Left ventricle myocardium inferior (tissue), 1 donor: ENCODE measurements at regions not wholly inside any gene's neighbourhood (a gene's known extent, or its start where the extent isn't known, plus 50 kb on each side); places are given as distances from the start of the nearest gene placed in this dataset.

Source experiments
- DNase-seq: peaks from one replicate; pipeline ENCODE4 v3.0.0-alpha.2; 2020
- H3K27ac ChIP-seq: fragments of 200-600 bp; replicated peaks from 2 replicates; pipeline ENCODE4 v1.8.0; 2021
- H3K27me3 ChIP-seq: fragments of 200-600 bp; 2 replicates; pipeline ENCODE4 v1.8.0; 2021; ENCODE audit warnings: low read depth
- H3K36me3 ChIP-seq: fragments of 200-600 bp; 2 replicates; pipeline ENCODE4 v1.8.0; 2021
- H3K4me1 ChIP-seq: fragments of 200-600 bp; 2 replicates; pipeline ENCODE4 v1.8.0; 2021
- H3K4me3 ChIP-seq: fragments of 200-600 bp; 2 replicates; pipeline ENCODE4 v1.8.0; 2021; ENCODE audit warnings: mild to moderate bottlenecking, moderate library complexity
- H3K9me3 ChIP-seq: fragments of 200-600 bp; replicated peaks from 2 replicates; pipeline ENCODE4 v1.8.0; 2021
- CTCF ChIP-seq: fragments of 200-600 bp; IDR thresholded peaks from 2 replicates; pipeline ENCODE4 v1.8.0; 2021; ENCODE audit warnings: antibody characterized with exemption, mild to moderate bottlenecking, borderline replicate concordance
- intact Hi-C: fragments of 100-400 bp; cut with micrococcal nuclease; formaldehyde crosslinking; loops from one replicate; pipeline ENCODE4 v1.11.0; 2022
- donor health status: DM: no; HTN: yes; CAD: no; lungs with severe emphysema.

GRCh38 chr10:21207852-21208646 is 310.9 kb upstream of the NEBL start:
- no peak for DNase-seq
- no peak for TF ChIP-seq CTCF
- intact Hi-C loops, result no loop called here
- Histone ChIP-seq H3K27ac (no peak overlapping the region), H3K4me3 (no peak overlapping the region), H3K9me3 (peaks cover 14% of the 10 kb centered on the region), H3K4me1 (peaks cover 9% of the 10 kb centered on the region), H3K27me3 (no peaks in the 10 kb centered on the region), H3K36me3 (no peaks in the 10 kb centered on the region)

GRCh38 chr10:21205328-21205727 is 308.2 kb upstream of the NEBL start:
- no peak overlapping the region for H3K27ac ChIP-seq
- H3K9me3 ChIP-seq, result peaks cover 14% of the 10 kb centered on the region
- TF ChIP-seq CTCF, result no peak
- H3K4me3 ChIP-seq, result no peak overlapping the region
- H3K4me1 ChIP-seq, result peaks cover 10% of the 10 kb centered on the region
- intact Hi-C loops, result no loop called here
- H3K36me3 ChIP-seq, result no peaks in the 10 kb centered on the region
- H3K27me3 ChIP-seq, result no peaks in the 10 kb centered on the region
- no peak for DNase-seq

- Histone ChIP-seq H3K4me3 (no peak overlapping the region), H3K27me3 (no peaks in the 10 kb centered on the region), H3K36me3 (no peaks in the 10 kb centered on the region), H3K27ac (no peak overlapping the region), H3K9me3 (peaks cover 18% of the 10 kb centered on the region), H3K4me1 (peaks cover 10% of the 10 kb centered on the region)
- intact Hi-C loops, result no loop called here
- no peak for DNase-seq
- TF ChIP-seq CTCF, result no peak
Observed at GRCh38 chr10:21203473-21204107, 306.5 kb upstream of the NEBL start.

GRCh38 chr10:21202776-21203462 is 305.8 kb upstream of the NEBL start:
- Histone ChIP-seq H3K4me1 (peaks cover 10% of the 10 kb centered on the region), H3K4me3 (no peak overlapping the region), H3K36me3 (no peaks in the 10 kb centered on the region), H3K9me3 (peaks cover 20% of the 10 kb centered on the region), H3K27ac (no peak overlapping the region), H3K27me3 (no peaks in the 10 kb centered on the region)
- DNase-seq, result no peak
- intact Hi-C loops, result no loop called here
- TF ChIP-seq CTCF, result no peak

- no peak for DNase-seq
- no peak for TF ChIP-seq CTCF
- Histone ChIP-seq H3K9me3 (peaks cover 23% of the 10 kb centered on the region), H3K36me3 (no peaks in the 10 kb centered on the region), H3K4me3 (no peak overlapping the region), H3K27me3 (no peaks in the 10 kb centered on the region), H3K27ac (no peak overlapping the region), H3K4me1 (peaks cover 12% of the 10 kb centered on the region)
- intact Hi-C loops, result no loop called here
Observed at GRCh38 chr10:21199501-21199900, 302.4 kb upstream of the NEBL start.
